MM.1S (cell line): ENCODE measurements at regions not wholly inside any gene's neighbourhood (a gene's known extent, or its start where the extent isn't known, plus 50 kb on each side); places are given as distances from the start of the nearest gene placed in this dataset.

ENCODE experiments used
- EZH2 ChIP-seq: fragments of 300-600 bp; sonication (generic); optimal IDR thresholded peaks from 2 replicates; pipeline ENCODE3; 2017; ENCODE audit warnings: low read depth, mild to moderate bottlenecking, antibody characterized with exemption, low read length, mixed read lengths
- EZH2phosphoT487 ChIP-seq: fragments of 300-600 bp; sonication (generic); IDR thresholded peaks from 2 replicates; pipeline ENCODE4 v1.6.1; 2018; ENCODE audit warnings: antibody characterized with exemption, low read length
- TF ChIP-seq, protein P1 (sequence below): fragments of 300-600 bp; sonication (generic); IDR thresholded peaks from 2 replicates; pipeline ENCODE4 v1.5.1; 2016; ENCODE audit warnings: antibody characterized with exemption, low read length, mixed read lengths

DNA sequence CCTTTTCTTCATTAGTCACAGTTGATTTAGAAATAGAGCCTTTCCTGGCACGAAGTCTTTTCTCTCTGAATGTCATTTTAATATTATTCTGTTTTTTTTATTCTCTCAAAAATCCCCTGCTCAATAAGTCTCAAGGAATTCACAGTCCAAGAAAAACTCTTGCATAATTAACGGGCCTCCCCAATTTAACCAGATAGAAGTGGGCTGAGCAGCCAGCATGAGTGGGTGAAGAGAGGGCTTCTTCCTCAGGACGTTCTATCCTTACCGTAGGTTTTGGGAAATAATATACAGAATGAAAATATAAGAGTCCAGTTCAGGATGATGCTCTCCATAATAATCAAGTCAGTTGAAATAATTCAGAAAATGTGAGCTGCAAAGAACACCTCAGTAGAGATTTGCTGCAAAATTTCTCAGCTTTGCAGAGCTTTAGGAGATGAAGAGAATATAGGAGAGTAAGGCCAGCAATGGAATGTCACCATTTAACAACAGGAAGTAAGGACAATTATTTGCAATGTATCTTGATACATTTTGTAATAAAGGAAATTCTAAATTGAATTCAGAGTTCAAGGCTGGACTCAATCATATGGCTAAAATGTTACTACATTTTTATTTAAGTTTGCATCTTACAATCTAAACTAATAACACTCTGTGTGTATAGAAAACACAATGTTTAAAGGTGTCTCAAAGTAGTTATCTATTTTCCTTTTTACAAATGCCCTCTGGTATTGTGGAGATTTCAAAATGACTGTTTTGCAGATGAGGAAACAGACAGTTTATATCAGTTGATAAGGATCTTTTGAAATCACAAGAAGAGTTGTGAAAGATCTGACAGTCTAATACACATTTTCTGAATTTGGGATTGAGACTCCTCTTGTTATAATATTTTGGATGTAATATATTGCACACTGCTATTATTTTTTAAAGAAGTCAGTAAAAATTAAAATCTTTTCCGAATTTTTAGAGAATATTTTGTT lies 1724.1 kb upstream of the SEL1L start:
- TF ChIP-seq, protein P1, sequence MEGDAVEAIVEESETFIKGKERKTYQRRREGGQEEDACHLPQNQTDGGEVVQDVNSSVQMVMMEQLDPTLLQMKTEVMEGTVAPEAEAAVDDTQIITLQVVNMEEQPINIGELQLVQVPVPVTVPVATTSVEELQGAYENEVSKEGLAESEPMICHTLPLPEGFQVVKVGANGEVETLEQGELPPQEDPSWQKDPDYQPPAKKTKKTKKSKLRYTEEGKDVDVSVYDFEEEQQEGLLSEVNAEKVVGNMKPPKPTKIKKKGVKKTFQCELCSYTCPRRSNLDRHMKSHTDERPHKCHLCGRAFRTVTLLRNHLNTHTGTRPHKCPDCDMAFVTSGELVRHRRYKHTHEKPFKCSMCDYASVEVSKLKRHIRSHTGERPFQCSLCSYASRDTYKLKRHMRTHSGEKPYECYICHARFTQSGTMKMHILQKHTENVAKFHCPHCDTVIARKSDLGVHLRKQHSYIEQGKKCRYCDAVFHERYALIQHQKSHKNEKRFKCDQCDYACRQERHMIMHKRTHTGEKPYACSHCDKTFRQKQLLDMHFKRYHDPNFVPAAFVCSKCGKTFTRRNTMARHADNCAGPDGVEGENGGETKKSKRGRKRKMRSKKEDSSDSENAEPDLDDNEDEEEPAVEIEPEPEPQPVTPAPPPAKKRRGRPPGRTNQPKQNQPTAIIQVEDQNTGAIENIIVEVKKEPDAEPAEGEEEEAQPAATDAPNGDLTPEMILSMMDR: no peak
- no peak for TF ChIP-seq EZH2
- TF ChIP-seq EZH2phosphoT487: no peak
